Astrocyte (in vitro differentiated cells and primary cell): ENCODE measurements at regions not wholly inside any gene's neighbourhood (a gene's known extent, or its start where the extent isn't known, plus 50 kb on each side); places are given as distances from the start of the nearest gene placed in this dataset.
"Not testable (repeated sequence)": the region's sequence is repeated elsewhere in the genome, so short reads cannot be mapped to it uniquely, and the experiment has no call there.

Experiments
- DNase-seq: peaks from one replicate; pipeline ENCODE4 v3.0.0-alpha.2; 2010; ENCODE audit warnings: low read depth
- FAIRE-seq: peaks from 2 replicates; lab custom pipeline; 2011; peaks lifted over from hg19 to GRCh38; lab: Jason Lieb, UNC
- H2AFZ ChIP-seq: 2 replicates; pipeline ENCODE4 v1.6.0; 2012; ENCODE audit warnings: low read depth, low read length, inconsistent platforms
- H3K27ac ChIP-seq: 2 replicates; pipeline ENCODE4 v1.5.1; 2011; ENCODE audit warnings: low read depth, low read length, inconsistent platforms
- H3K27me3 ChIP-seq: 2 replicates; pipeline ENCODE4 v1.6.0; 2011; ENCODE audit warnings: low read length, inconsistent platforms; ENCODE audit not compliant: insufficient read depth
- H3K36me3 ChIP-seq: 2 replicates; pipeline ENCODE4 v1.5.1; 2011; ENCODE audit warnings: low read length, inconsistent platforms; ENCODE audit not compliant: insufficient read depth
- H3K4me1 ChIP-seq: 2 replicates; pipeline ENCODE4 v1.5.1; 2011; ENCODE audit warnings: low read length, inconsistent platforms; ENCODE audit not compliant: insufficient read depth
- H3K4me2 ChIP-seq: 2 replicates; pipeline ENCODE4 v1.6.0; 2012; ENCODE audit warnings: low read length, inconsistent platforms
- H3K4me3 ChIP-seq: 2 replicates; pipeline ENCODE4 v1.5.1; 2011; ENCODE audit warnings: low read depth, mild to moderate bottlenecking, low read length, inconsistent platforms; ENCODE audit not compliant: insufficient read depth
- H3K79me2 ChIP-seq: 2 replicates; pipeline ENCODE4 v1.6.0; 2012; ENCODE audit warnings: mild to moderate bottlenecking, low read length, inconsistent platforms; ENCODE audit not compliant: insufficient read depth
- H3K9ac ChIP-seq: 2 replicates; pipeline ENCODE4 v1.6.0; 2012; ENCODE audit warnings: mild to moderate bottlenecking, low read length, inconsistent platforms
- H3K9me3 ChIP-seq: 2 replicates; pipeline ENCODE4 v1.5.1; 2012; ENCODE audit warnings: low read depth, mild to moderate bottlenecking, low read length, inconsistent platforms; ENCODE audit not compliant: insufficient read depth
- H4K20me1 ChIP-seq: 2 replicates; pipeline ENCODE4 v1.6.0; 2012; ENCODE audit warnings: low read length, inconsistent platforms; ENCODE audit not compliant: insufficient read depth
- H3K27ac Mint-ChIP-seq: one replicate; pipeline ENCODE4 v1.8.0; 2021; ENCODE audit warnings: mild to moderate bottlenecking, mixed read lengths; ENCODE audit not compliant: unreplicated experiment
- H3K27me3 Mint-ChIP-seq: one replicate; pipeline ENCODE4 v1.8.0; 2021; ENCODE audit warnings: low read depth, mixed read lengths; ENCODE audit not compliant: unreplicated experiment
- H3K36me3 Mint-ChIP-seq: one replicate; pipeline ENCODE4 v1.8.0; 2021; ENCODE audit warnings: low read depth, mixed read lengths; ENCODE audit not compliant: unreplicated experiment
- H3K4me1 Mint-ChIP-seq: one replicate; pipeline ENCODE4 v1.8.0; 2021; ENCODE audit warnings: low read depth, mixed read lengths; ENCODE audit not compliant: unreplicated experiment
- H3K4me3 Mint-ChIP-seq: one replicate; pipeline ENCODE4 v1.8.0; 2021; ENCODE audit warnings: mild to moderate bottlenecking, moderate library complexity, mixed read lengths; ENCODE audit not compliant: unreplicated experiment
- H3K9me3 Mint-ChIP-seq: one replicate; pipeline ENCODE4 v1.8.0; 2021; ENCODE audit warnings: mild to moderate bottlenecking, mixed read lengths; ENCODE audit not compliant: unreplicated experiment
- EZH2 ChIP-seq: IDR thresholded peaks from 2 replicates; pipeline ENCODE4 v1.6.1; 2012; ENCODE audit warnings: mild to moderate bottlenecking, low read length, inconsistent platforms; ENCODE audit not compliant: insufficient read depth
- TF ChIP-seq, protein P1 (sequence below): IDR thresholded peaks from 2 replicates; pipeline ENCODE4 v1.5.1; 2011; ENCODE audit warnings: low read depth, mild to moderate bottlenecking, inconsistent platforms, low read length, moderate library complexity; ENCODE audit not compliant: insufficient read depth

DNA sequence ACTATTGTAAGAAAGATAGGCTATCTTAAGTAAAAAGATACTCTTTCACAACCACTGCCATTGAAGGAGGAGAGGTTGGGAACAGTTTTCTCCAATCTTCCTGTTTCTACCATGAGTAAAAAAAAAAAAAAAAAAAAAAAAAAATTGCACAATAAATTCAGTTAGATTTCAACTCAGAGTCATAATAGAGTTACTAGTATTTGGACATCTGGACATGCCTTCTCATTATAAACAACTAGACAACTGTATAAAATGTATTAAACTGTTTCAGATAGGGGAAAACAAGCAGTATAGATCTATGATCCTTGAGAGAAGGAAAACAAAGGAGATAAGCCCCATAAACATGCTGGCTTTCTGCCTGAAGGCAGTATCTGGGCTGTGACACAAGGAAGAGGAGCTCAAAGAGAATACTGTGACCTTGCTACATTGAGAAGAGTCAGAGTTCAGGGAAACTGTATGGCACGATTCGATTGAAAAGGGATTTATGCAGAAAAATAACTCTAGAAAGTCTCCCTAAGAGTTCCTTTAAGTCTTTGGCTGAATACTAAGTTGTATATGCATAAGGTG is 249.2 kb upstream of the POU5F2 start:
- Histone ChIP-seq H3K4me3 (no peak overlapping the region), H2AFZ (no peak overlapping the region), H4K20me1 (no peaks in the 10 kb centered on the region), H3K4me1 (peaks cover 6% of the 10 kb centered on the region), H3K9ac (no peak overlapping the region), H3K4me2 (no peak overlapping the region), H3K79me2 (no peaks in the 10 kb centered on the region), H3K9me3 (no peaks in the 10 kb centered on the region), H3K36me3 (no peaks in the 10 kb centered on the region), H3K27ac (no peak overlapping the region), H3K27me3 (no peaks in the 10 kb centered on the region)
- no peak overlapping the region for H3K27ac Mint-ChIP-seq
- no peaks in the 10 kb centered on the region for H3K4me1 Mint-ChIP-seq
- no peak overlapping the region for H3K4me3 Mint-ChIP-seq
- no peaks in the 10 kb centered on the region for H3K27me3 Mint-ChIP-seq
- no peak for FAIRE-seq
- peaks cover 6% of the 10 kb centered on the region for H3K9me3 Mint-ChIP-seq
- H3K36me3 Mint-ChIP-seq = no peaks in the 10 kb centered on the region
- TF ChIP-seq, protein P1, sequence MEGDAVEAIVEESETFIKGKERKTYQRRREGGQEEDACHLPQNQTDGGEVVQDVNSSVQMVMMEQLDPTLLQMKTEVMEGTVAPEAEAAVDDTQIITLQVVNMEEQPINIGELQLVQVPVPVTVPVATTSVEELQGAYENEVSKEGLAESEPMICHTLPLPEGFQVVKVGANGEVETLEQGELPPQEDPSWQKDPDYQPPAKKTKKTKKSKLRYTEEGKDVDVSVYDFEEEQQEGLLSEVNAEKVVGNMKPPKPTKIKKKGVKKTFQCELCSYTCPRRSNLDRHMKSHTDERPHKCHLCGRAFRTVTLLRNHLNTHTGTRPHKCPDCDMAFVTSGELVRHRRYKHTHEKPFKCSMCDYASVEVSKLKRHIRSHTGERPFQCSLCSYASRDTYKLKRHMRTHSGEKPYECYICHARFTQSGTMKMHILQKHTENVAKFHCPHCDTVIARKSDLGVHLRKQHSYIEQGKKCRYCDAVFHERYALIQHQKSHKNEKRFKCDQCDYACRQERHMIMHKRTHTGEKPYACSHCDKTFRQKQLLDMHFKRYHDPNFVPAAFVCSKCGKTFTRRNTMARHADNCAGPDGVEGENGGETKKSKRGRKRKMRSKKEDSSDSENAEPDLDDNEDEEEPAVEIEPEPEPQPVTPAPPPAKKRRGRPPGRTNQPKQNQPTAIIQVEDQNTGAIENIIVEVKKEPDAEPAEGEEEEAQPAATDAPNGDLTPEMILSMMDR = no peak
- no peak for TF ChIP-seq EZH2
- DNase-seq = no peak

DNA sequence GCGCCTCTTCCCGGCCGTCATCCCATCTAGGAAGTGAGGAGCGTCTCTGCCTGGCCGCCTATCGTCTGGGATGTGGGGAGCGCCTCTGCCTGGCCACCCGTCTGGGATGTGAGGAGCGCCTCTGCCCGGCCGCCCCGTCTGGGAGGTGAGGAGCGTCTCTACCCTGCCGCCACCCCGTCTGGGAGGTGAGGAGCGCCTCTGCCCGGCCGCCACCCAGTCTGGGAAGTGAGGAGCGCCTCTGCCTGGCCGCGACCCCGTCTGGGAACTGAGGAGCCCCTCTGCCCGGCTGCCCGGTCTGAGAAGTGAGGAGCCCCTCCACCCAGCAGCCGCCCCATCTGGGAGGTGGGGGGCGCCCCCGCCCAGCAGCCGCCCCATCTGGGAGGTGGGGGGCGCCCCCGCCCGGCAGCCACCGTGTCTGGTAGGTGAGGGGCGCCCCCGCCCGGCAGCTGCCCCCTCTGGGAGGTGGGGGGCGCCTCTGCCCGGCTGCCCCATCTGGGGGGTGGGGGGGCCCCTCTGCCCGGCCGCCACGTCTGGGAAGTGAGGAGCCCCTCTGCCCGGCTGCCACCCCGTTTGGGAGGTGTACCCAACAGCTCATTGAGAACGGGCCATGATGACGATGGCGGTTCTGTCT is 244.7 kb upstream of the POU5F2 start:
- H3K4me1 ChIP-seq, H3K27me3 ChIP-seq, H3K4me3 ChIP-seq, H3K4me1 Mint-ChIP-seq, H3K36me3 ChIP-seq, H3K27ac Mint-ChIP-seq, H2AFZ ChIP-seq, FAIRE-seq, DNase-seq, H3K9ac ChIP-seq, H3K9me3 Mint-ChIP-seq, H3K9me3 ChIP-seq, H3K4me2 ChIP-seq, H3K36me3 Mint-ChIP-seq, H3K27me3 Mint-ChIP-seq, H3K4me3 Mint-ChIP-seq, H3K79me2 ChIP-seq, H4K20me1 ChIP-seq, H3K27ac ChIP-seq: not testable (repeated sequence)

DNA sequence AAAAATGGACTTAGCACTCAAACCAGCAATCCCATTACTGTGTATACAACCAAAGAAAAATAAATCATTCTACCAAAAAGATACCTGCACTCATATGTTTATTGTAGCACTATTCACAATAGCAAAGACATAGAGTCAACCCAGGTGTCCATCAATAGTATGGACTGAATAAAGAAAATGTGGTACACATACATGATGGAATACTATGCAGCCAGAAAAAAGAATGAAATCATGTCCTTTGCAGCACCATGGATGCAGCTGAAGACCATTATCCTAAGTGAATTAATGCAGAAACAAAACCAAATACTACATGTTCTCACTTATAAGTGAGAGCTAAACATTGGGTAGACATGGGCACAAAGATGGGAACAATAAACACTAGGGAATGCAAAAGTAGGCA is 236.8 kb upstream of the POU5F2 start:
- Histone ChIP-seq H3K36me3 (no peaks in the 10 kb centered on the region), H3K27me3 (no peaks in the 10 kb centered on the region), H3K27ac (no peak overlapping the region), H3K4me2 (no peak overlapping the region), H3K4me1 (no peaks in the 10 kb centered on the region), H3K79me2 (no peaks in the 10 kb centered on the region), H4K20me1 (no peaks in the 10 kb centered on the region), H3K4me3 (no peak overlapping the region), H3K9me3 (no peaks in the 10 kb centered on the region), H2AFZ (no peak overlapping the region), H3K9ac (no peak overlapping the region)
- Mint-ChIP-seq H3K27me3 (no peaks in the 10 kb centered on the region), H3K36me3 (peaks cover 10% of the 10 kb centered on the region), H3K9me3 (peaks cover 9% of the 10 kb centered on the region), H3K27ac (no peak overlapping the region), H3K4me3 (no peak overlapping the region), H3K4me1 (no peaks in the 10 kb centered on the region)
- DNase-seq (no peak), FAIRE-seq (no peak)
- TF ChIP-seq, protein P1 = no peak
- TF ChIP-seq EZH2 = no peak
